Upper lobe of left lung (tissue), 4 donors: ENCODE measurements at regions not wholly inside any gene's neighbourhood (a gene's known extent, or its start where the extent isn't known, plus 50 kb on each side); places are given as distances from the start of the nearest gene placed in this dataset.

Experiments
- POLR2AphosphoS5 ChIP-seq, 2 donors: sonication (generic); formaldehyde crosslinking; IDR thresholded peaks; one replicate each; pipeline ENCODE4 v1.5.1; 2017; ENCODE audit warnings: antibody characterized with exemption in 2 of 2
- TF ChIP-seq, protein P1 (sequence below), 6 experiments: fragments of 450-650 bp in 4 of 6; fragments of 200-600 bp in 2 of 6; sonication (generic) in 2 of 6; IDR thresholded peaks; one replicate each; pipeline ENCODE4 v1.5.1; 2016 to 2019; ENCODE audit warnings: antibody characterized with exemption in 6 of 6

GRCh38 chr3:124177071-124177470 lies 185.1 kb upstream of the ROPN1 start:
- TF ChIP-seq, protein P1, sequence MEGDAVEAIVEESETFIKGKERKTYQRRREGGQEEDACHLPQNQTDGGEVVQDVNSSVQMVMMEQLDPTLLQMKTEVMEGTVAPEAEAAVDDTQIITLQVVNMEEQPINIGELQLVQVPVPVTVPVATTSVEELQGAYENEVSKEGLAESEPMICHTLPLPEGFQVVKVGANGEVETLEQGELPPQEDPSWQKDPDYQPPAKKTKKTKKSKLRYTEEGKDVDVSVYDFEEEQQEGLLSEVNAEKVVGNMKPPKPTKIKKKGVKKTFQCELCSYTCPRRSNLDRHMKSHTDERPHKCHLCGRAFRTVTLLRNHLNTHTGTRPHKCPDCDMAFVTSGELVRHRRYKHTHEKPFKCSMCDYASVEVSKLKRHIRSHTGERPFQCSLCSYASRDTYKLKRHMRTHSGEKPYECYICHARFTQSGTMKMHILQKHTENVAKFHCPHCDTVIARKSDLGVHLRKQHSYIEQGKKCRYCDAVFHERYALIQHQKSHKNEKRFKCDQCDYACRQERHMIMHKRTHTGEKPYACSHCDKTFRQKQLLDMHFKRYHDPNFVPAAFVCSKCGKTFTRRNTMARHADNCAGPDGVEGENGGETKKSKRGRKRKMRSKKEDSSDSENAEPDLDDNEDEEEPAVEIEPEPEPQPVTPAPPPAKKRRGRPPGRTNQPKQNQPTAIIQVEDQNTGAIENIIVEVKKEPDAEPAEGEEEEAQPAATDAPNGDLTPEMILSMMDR (IDR thresholded peaks at IDR 0.05), result no peak
- TF ChIP-seq POLR2AphosphoS5 (IDR thresholded peaks at IDR 0.05), result no peak
